Liver (tissue), 8 donors: ENCODE measurements at regions not wholly inside any gene's neighbourhood (a gene's known extent, or its start where the extent isn't known, plus 50 kb on each side); places are given as distances from the start of the nearest gene placed in this dataset.

Source experiments
- DNase-seq: peaks from one replicate; pipeline ENCODE4 v3.0.0-alpha.2; 2017; ENCODE audit warnings: low spot score
- H3K27ac ChIP-seq, 2 donors: one replicate each; pipeline ENCODE4 v1.7.0; 2013; ENCODE audit warnings: inconsistent platforms in 2 of 2, low read length in 2 of 2, control low read depth in 1 of 2, low read depth in 1 of 2, mild to moderate bottlenecking in 1 of 2
- H3K27me3 ChIP-seq, 4 donors: one replicate each; pipeline versions ENCODE4 v1.6.1 to v1.7.0; 2013; ENCODE audit warnings: low read length in 3 of 4, inconsistent platforms in 1 of 4, mild to moderate bottlenecking in 1 of 4, moderate library complexity in 1 of 4; ENCODE audit not compliant: control insufficient read depth in 4 of 4, insufficient read depth in 4 of 4
- H3K36me3 ChIP-seq, 4 donors: one replicate each; pipeline versions ENCODE4 v1.6.1 to v1.7.0; 2013; ENCODE audit warnings: low read length in 3 of 4, mild to moderate bottlenecking in 3 of 4, low read depth in 1 of 4, moderate library complexity in 1 of 4; ENCODE audit not compliant: control insufficient read depth in 4 of 4, insufficient read depth in 3 of 4
- H3K4me1 ChIP-seq, 4 donors: one replicate each; pipeline versions ENCODE4 v1.6.1 to v1.7.0; 2013; ENCODE audit warnings: low read length in 3 of 4, mild to moderate bottlenecking in 3 of 4, moderate library complexity in 1 of 4; ENCODE audit not compliant: control insufficient read depth in 4 of 4, insufficient read depth in 4 of 4
- H3K4me3 ChIP-seq, 3 donors: one replicate each; pipeline versions ENCODE4 v1.6.1 to v1.7.0; 2013; ENCODE audit warnings: low read length in 3 of 3, control low read depth in 1 of 3, low read depth in 1 of 3, mild to moderate bottlenecking in 1 of 3
- H3K9ac ChIP-seq, 2 donors: one replicate each; pipeline ENCODE4 v1.7.0; 2013; ENCODE audit warnings: low read length in 2 of 2, mild to moderate bottlenecking in 2 of 2, moderate library complexity in 2 of 2, control low read depth in 1 of 2, low read depth in 1 of 2
- H3K9me3 ChIP-seq, 4 donors: one replicate each; pipeline versions ENCODE4 v1.6.1 to v1.7.0; 2013; ENCODE audit warnings: low read length in 3 of 4; ENCODE audit not compliant: control insufficient read depth in 4 of 4
- FOXA1 ChIP-seq: IDR thresholded peaks from 2 replicates; pipeline ENCODE4 v1.6.1; 2016; ENCODE audit warnings: antibody characterized with exemption
- FOXA2 ChIP-seq: IDR thresholded peaks from 2 replicates; pipeline ENCODE4 v1.6.1; 2016; ENCODE audit warnings: antibody characterized with exemption
- GABPA ChIP-seq, 2 donors: IDR thresholded peaks in 1 of 2; conservative IDR thresholded peaks in 1 of 2; 2 replicates each; pipeline ENCODE4 v1.6.1; 2016; ENCODE audit warnings: antibody characterized with exemption in 2 of 2, mild to moderate bottlenecking in 1 of 2, moderate library complexity in 1 of 2
- HNF4A ChIP-seq, 2 donors: conservative IDR thresholded peaks; 2 replicates each; pipeline ENCODE4 v1.6.1; 2016; ENCODE audit warnings: antibody characterized with exemption in 2 of 2, mild to moderate bottlenecking in 2 of 2
- JUND ChIP-seq, 2 donors: IDR thresholded peaks; 2 replicates each; pipeline ENCODE4 v1.6.1; 2016; ENCODE audit warnings: antibody characterized with exemption in 2 of 2
- RAD21 ChIP-seq, 2 donors: IDR thresholded peaks; 2 replicates each; pipeline ENCODE4 v1.6.1; 2016; ENCODE audit warnings: antibody characterized with exemption in 2 of 2, mild to moderate bottlenecking in 2 of 2
- SP1 ChIP-seq: IDR thresholded peaks from 2 replicates; pipeline ENCODE4 v1.6.1; 2018; ENCODE audit warnings: antibody characterized with exemption, mild to moderate bottlenecking
- TAF1 ChIP-seq: conservative IDR thresholded peaks from 2 replicates; pipeline ENCODE4 v1.6.1; 2016; ENCODE audit warnings: antibody characterized with exemption, mild to moderate bottlenecking
- WGBS: extraction: QIAGEN DNeasy Blood & Tissue Kit; methylation state at CpG from one replicate; pipeline ENCODE4 v1.1.7; 2013; 5-methylcytosine and 5-hydroxymethylcytosine counted together
- TF ChIP-seq, protein P1 (sequence below): fragments of 150-350 bp; IDR thresholded peaks from 2 replicates; pipeline ENCODE4 v1.5.1; 2017; ENCODE audit warnings: improper control_type of control experiment, low read depth, low read length; ENCODE audit not compliant: missing input control
- donor health status: healthy.
- donor health status: healthy.
- donor health status: healthy.
- donor health status: healthy.
- donor health status: healthy.

DNA sequence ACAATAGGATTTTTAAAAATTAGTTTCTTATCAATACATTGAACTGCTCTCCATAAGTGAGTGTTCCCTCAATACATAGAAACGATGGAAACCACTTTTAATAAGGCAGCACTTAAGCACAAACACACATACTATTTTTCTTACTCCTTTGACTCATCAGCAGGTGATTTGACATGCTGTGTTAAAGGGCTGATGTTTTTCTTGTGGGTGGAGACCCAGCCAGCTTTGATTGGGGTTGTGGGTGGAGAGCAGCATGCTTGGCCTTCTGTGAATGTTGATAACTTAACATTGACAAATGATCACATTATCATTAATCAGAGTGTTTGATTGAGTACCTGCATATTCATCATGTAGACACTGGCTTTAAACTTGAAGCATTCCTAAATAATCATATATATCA is 223.0 kb upstream of the DPH6 start:
- H3K27me3 ChIP-seq: no peaks in the 10 kb centered on the region

DNA sequence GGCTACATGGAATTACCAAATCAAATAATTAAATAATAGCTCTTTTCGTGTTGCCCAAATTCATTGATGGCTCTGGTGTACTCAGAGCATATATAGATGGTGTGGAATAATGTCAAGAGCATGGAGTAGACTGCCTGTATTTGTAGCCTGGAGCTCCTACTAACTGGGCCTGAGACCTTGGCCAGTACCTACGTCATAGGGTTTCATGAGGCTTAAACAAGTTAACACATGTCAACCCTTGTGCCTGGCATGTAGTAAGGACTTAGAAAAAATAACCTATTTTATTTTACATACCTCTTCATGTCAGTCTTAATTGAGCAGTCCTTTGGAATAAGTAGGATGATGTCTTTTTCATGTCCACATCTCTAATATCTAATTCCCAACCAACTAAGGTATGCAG is 223.7 kb upstream of the DPH6 start:
- DNase-seq: no peak
- Histone ChIP-seq H3K27ac (no peak overlapping the region), H3K36me3 (no peaks in the 10 kb centered on the region), H3K4me1 (peaks cover 0 to 21% (median 13%) of the 10 kb centered on the region in 4 donors), H3K9me3 (no peaks in the 10 kb centered on the region), H3K27me3 (no peaks in the 10 kb centered on the region), H3K9ac (no peak overlapping the region), H3K4me3 (no peak overlapping the region)
- TF ChIP-seq SP1: no peak
- TF ChIP-seq JUND (IDR thresholded peaks at IDR 0.05): no peak
- TF ChIP-seq RAD21 (IDR thresholded peaks at IDR 0.05): no peak
- TF ChIP-seq, protein P1, sequence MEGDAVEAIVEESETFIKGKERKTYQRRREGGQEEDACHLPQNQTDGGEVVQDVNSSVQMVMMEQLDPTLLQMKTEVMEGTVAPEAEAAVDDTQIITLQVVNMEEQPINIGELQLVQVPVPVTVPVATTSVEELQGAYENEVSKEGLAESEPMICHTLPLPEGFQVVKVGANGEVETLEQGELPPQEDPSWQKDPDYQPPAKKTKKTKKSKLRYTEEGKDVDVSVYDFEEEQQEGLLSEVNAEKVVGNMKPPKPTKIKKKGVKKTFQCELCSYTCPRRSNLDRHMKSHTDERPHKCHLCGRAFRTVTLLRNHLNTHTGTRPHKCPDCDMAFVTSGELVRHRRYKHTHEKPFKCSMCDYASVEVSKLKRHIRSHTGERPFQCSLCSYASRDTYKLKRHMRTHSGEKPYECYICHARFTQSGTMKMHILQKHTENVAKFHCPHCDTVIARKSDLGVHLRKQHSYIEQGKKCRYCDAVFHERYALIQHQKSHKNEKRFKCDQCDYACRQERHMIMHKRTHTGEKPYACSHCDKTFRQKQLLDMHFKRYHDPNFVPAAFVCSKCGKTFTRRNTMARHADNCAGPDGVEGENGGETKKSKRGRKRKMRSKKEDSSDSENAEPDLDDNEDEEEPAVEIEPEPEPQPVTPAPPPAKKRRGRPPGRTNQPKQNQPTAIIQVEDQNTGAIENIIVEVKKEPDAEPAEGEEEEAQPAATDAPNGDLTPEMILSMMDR: no peak
- WGBS: 92% methylated on average over 2 of the region's 2 CpGs

More for the DNA sequence above, 223.0 kb upstream of the DPH6 start:
- no peak overlapping the region for H3K9ac ChIP-seq
- peaks cover 0 to 26% (median 17%) of the 10 kb centered on the region in 4 donors for H3K4me1 ChIP-seq
- DNase-seq: no peak
- 91% methylated on average over 1 of the region's 1 CpG for WGBS
- H3K27ac ChIP-seq: no peak overlapping the region
- TF ChIP-seq TAF1: no peak
- no peak for TF ChIP-seq GABPA (IDR thresholded peaks at IDR 0.05 in 1 of 2, conservative IDR thresholded peaks at IDR 0.05 in 1 of 2)
- no peak for TF ChIP-seq SP1
- H3K9me3 ChIP-seq: no peaks in the 10 kb centered on the region
- H3K36me3 ChIP-seq: no peaks in the 10 kb centered on the region
- H3K4me3 ChIP-seq: no peak overlapping the region

DNA sequence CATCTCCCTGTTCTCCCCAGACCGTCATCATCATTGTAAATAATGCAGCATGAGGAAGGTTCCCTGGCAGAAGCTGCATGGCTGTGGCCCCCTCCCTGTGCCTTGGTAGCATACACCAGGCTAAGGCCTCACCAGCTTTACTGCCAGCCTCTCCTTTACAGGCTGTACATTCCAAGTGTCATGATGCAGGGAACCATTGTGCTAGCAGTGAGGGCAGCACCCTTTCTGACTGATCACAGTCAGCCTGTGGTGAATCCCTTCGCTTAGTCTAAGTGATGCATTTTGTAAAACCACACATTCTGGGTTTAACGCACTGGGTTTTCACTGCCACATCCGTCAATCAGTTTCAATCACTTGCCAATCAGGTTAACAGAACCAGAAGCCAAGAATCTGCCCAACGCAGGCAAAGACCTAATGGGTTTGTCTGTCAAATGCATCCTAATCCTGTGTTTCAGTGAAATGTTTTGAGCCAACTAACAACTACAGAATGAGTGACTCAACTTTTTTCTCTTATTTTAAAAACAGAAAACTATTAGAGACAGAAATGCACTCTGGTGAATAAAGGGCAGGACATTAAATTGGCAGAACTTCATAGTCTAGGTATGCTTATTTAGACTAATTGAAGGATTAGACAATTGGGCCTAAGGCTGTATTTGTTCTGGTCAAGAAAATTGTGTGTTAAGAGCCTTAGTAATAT is 225.9 kb upstream of the DPH6 start:
- TF ChIP-seq TAF1 (no peak), SP1 (no peak), JUND (IDR thresholded peaks at IDR 0.05) (no peak), FOXA2 (no peak), FOXA1 (no peak), HNF4A (conservative IDR thresholded peaks at IDR 0.05) (no peak), GABPA (IDR thresholded peaks at IDR 0.05 in 1 of 2, conservative IDR thresholded peaks at IDR 0.05 in 1 of 2) (no peak)
- TF ChIP-seq, protein P1: no peak
- 75% methylated on average over 5 of the region's 5 CpGs for whole genome bisulfite sequencing
- H3K27me3 ChIP-seq: no peaks in the 10 kb centered on the region

More for the DNA sequence above, 225.9 kb upstream of the DPH6 start:
- DNase-seq: no peak
- H3K9me3 ChIP-seq: no peaks in the 10 kb centered on the region
- H3K4me3 ChIP-seq: no peak overlapping the region
- H3K27ac ChIP-seq: no peak overlapping the region
- peaks cover 0 to 8% (median 2%) of the 10 kb centered on the region in 4 donors for H3K4me1 ChIP-seq
- no peak overlapping the region for H3K9ac ChIP-seq
- no peaks in the 10 kb centered on the region for H3K36me3 ChIP-seq
